K562 (cell line): ENCODE measurements at regions not wholly inside any gene's neighbourhood (a gene's known extent, or its start where the extent isn't known, plus 50 kb on each side); places are given as distances from the start of the nearest gene placed in this dataset.

ENCODE experiments used
- ASH1L ChIP-seq: fragments of 450-650 bp; IDR thresholded peaks from 2 replicates; pipeline ENCODE4 v1.6.1; 2018; ENCODE audit warnings: borderline replicate concordance, mild to moderate bottlenecking, low read depth; ENCODE audit not compliant: partially characterized antibody
- BRCA1 ChIP-seq, 2 experiments: fragments of 450-650 bp in 1 of 2; sonication (generic) in 1 of 2; formaldehyde crosslinking in 1 of 2; IDR thresholded peaks; 2 replicates each; pipeline versions ENCODE4 v1.5.0 to v1.6.1; 2017 to 2020; ENCODE audit warnings: mild to moderate bottlenecking in 1 of 2, missing genetic modification reagents in 1 of 2
- CBFA2T2 ChIP-seq: fragments of 450-650 bp; conservative IDR thresholded peaks from 2 replicates; pipeline ENCODE4 v1.6.1; 2017; ENCODE audit warnings: mild to moderate bottlenecking
- CBX1 ChIP-seq: sonication (generic); IDR thresholded peaks from 2 replicates; pipeline ENCODE4 v1.6.1; 2016; ENCODE audit warnings: antibody characterized with exemption, low read depth, mild to moderate bottlenecking
- CTBP1 ChIP-seq: fragments of 450-650 bp; IDR thresholded peaks from 2 replicates; pipeline ENCODE4 v1.6.1; 2016; ENCODE audit warnings: borderline replicate concordance
- HOXB6 ChIP-seq: fragments of 250-450 bp; sonication (Bioruptor Pico); IDR thresholded peaks from 2 replicates; pipeline ENCODE4 v1.5.1; 2022; ENCODE audit warnings: mild to moderate bottlenecking, borderline replicate concordance
- HSF4 ChIP-seq: fragments of 250-450 bp; sonication (Bioruptor Pico); IDR thresholded peaks from 2 replicates; pipeline ENCODE4 v2.1.2; 2022; ENCODE audit warnings: mild to moderate bottlenecking, moderate library complexity, borderline replicate concordance
- JUNB ChIP-seq: fragments of 450-650 bp; formaldehyde crosslinking; conservative IDR thresholded peaks from 2 replicates; pipeline ENCODE4 v1.4.0; 2020; ENCODE audit warnings: mild to moderate bottlenecking
- MAX ChIP-seq: sonication (generic); formaldehyde crosslinking; IDR thresholded peaks from 2 replicates; pipeline ENCODE4 v1.9.0; 2022; ENCODE audit warnings: mild to moderate bottlenecking, missing genetic modification reagents
- MEF2D ChIP-seq: conservative IDR thresholded peaks from 2 replicates; pipeline ENCODE4 v1.6.1; 2016; ENCODE audit warnings: low read depth, missing genetic modification characterization, missing compliant biosample characterization
- SIN3B ChIP-seq: fragments of 450-650 bp; IDR thresholded peaks from 2 replicates; pipeline ENCODE4 v1.6.1; 2017; ENCODE audit warnings: low read depth, mild to moderate bottlenecking, moderate library complexity
- SMARCA5 ChIP-seq: fragments of 450-650 bp; IDR thresholded peaks from 2 replicates; pipeline ENCODE4 v1.6.1; 2016
- SOX6 ChIP-seq: fragments of 450-650 bp; IDR thresholded peaks from 2 replicates; pipeline ENCODE4 v1.6.1; 2014; ENCODE audit warnings: mild to moderate bottlenecking
- SRF ChIP-seq, 2 experiments: fragments of 250-450, 450-650 bp in 1 of 2; sonication (Bioruptor Pico) in 1 of 2; sonication (generic) in 1 of 2; formaldehyde crosslinking; IDR thresholded peaks; 2 replicates each; pipeline versions ENCODE4 v1.5.0 to v1.5.1; 2020 to 2022; ENCODE audit warnings: mild to moderate bottlenecking in 1 of 2, missing genetic modification reagents in 1 of 2
- TAF7 ChIP-seq: fragments of 450-650 bp; IDR thresholded peaks from 2 replicates; pipeline ENCODE4 v1.6.1; 2016; ENCODE audit warnings: missing genetic modification characterization, missing compliant biosample characterization
- TARDBP ChIP-seq: fragments of 450-650 bp; IDR thresholded peaks from 2 replicates; pipeline ENCODE4 v1.6.1; 2016
- TF ChIP-seq, protein P1 (sequence below): fragments of 150-350 bp; IDR thresholded peaks from 2 replicates; pipeline ENCODE4 v1.6.1; 2014; ENCODE audit warnings: low read depth, mild to moderate bottlenecking, low read length, borderline replicate concordance
- TF ChIP-seq, protein P2 (sequence below): IDR thresholded peaks from 2 replicates; pipeline ENCODE4 v1.6.1; 2016; ENCODE audit warnings: missing genetic modification characterization, missing compliant biosample characterization
- TF ChIP-seq, protein P3 (sequence below): IDR thresholded peaks from 2 replicates; pipeline ENCODE4 v1.6.1; 2012; ENCODE audit warnings: low read depth, low read length, improper control_type of control experiment, borderline replicate concordance

DNA sequence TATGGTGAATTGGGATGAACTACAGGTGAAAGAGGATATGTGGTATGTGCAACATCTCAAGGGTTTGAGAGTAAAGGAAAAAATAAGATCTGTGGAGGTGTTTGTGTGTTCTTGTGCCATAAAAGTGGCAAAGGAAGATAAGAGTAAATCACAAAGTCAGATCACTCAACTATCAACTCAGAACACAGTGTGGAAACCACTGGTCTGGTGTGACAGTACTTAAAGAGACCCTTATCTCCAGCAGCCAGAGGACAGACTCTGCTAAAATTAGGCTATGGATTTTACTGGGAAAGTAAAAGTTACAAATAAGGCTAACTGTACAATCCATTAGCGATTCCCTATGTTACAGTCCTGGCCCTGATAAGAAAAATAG lies 54.0 kb upstream of the PRDM8 start (continued):
- TF ChIP-seq, protein P1, sequence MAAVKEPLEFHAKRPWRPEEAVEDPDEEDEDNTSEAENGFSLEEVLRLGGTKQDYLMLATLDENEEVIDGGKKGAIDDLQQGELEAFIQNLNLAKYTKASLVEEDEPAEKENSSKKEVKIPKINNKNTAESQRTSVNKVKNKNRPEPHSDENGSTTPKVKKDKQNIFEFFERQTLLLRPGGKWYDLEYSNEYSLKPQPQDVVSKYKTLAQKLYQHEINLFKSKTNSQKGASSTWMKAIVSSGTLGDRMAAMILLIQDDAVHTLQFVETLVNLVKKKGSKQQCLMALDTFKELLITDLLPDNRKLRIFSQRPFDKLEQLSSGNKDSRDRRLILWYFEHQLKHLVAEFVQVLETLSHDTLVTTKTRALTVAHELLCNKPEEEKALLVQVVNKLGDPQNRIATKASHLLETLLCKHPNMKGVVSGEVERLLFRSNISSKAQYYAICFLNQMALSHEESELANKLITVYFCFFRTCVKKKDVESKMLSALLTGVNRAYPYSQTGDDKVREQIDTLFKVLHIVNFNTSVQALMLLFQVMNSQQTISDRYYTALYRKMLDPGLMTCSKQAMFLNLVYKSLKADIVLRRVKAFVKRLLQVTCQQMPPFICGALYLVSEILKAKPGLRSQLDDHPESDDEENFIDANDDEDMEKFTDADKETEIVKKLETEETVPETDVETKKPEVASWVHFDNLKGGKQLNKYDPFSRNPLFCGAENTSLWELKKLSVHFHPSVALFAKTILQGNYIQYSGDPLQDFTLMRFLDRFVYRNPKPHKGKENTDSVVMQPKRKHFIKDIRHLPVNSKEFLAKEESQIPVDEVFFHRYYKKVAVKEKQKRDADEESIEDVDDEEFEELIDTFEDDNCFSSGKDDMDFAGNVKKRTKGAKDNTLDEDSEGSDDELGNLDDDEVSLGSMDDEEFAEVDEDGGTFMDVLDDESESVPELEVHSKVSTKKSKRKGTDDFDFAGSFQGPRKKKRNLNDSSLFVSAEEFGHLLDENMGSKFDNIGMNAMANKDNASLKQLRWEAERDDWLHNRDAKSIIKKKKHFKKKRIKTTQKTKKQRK = no peak
- peak; percentile 94; the same call in 1 of the 2 replicates for TF ChIP-seq TARDBP
- no peak for TF ChIP-seq JUNB (CRISPR knock-in tag)
- TF ChIP-seq CBFA2T2 = peak; percentile 99
- no peak for TF ChIP-seq HOXB6 (CRISPR knock-in tag)
- peak in 1 of 2 experiments; percentile 83; a peak in 2 of 4 replicates for TF ChIP-seq SRF (CRISPR knock-in tag; IDR thresholded peaks at IDR 0.05)
- no peak for TF ChIP-seq HSF4
- TF ChIP-seq, protein P2, sequence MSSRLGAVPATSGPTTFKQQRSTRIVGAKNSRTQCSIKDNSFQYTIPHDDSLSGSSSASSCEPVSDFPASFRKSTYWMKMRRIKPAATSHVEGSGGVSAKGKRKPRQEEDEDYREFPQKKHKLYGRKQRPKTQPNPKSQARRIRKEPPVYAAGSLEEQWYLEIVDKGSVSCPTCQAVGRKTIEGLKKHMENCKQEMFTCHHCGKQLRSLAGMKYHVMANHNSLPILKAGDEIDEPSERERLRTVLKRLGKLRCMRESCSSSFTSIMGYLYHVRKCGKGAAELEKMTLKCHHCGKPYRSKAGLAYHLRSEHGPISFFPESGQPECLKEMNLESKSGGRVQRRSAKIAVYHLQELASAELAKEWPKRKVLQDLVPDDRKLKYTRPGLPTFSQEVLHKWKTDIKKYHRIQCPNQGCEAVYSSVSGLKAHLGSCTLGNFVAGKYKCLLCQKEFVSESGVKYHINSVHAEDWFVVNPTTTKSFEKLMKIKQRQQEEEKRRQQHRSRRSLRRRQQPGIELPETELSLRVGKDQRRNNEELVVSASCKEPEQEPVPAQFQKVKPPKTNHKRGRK (tag) = no peak
- no peak for TF ChIP-seq BRCA1 (IDR thresholded peaks at IDR 0.05)
- TF ChIP-seq BRCA1 (CRISPR knock-in tag; IDR thresholded peaks at IDR 0.05) = no peak
- TF ChIP-seq TAF7 (tag) = no peak
- TF ChIP-seq SMARCA5 = no peak
- peak; percentile 100 for TF ChIP-seq MEF2D
- TF ChIP-seq ASH1L = no peak
- peak; percentile 98 for TF ChIP-seq SOX6
- TF ChIP-seq, protein P3, sequence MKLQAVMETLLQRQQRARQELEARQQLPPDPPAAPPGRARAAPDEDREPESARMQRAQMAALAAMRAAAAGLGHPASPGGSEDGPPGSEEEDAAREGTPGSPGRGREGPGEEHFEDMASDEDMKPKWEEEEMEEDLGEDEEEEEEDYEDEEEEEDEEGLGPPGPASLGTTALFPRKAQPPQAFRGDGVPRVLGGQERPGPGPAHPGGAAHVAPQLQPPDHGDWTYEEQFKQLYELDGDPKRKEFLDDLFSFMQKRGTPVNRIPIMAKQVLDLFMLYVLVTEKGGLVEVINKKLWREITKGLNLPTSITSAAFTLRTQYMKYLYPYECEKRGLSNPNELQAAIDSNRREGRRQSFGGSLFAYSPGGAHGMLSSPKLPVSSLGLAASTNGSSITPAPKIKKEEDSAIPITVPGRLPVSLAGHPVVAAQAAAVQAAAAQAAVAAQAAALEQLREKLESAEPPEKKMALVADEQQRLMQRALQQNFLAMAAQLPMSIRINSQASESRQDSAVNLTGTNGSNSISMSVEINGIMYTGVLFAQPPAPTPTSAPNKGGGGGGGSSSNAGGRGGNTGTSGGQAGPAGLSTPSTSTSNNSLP = peak; percentile 82
- no peak for TF ChIP-seq SIN3B
- TF ChIP-seq CBX1 = no peak
- no peak for TF ChIP-seq MAX (CRISPR knock-in tag)
- TF ChIP-seq CTBP1 = peak; percentile 94
